ENCODE measurements at regions not wholly inside any gene's neighbourhood (a gene's known extent, or its start where the extent isn't known, plus 50 kb on each side); places are given as distances from the start of the nearest gene placed in this dataset.

- H2AFZ ChIP-seq (ENCODE audit: control insufficient read depth, low read depth, low read length): no peak overlapping the region
- ChIA-PET SMC1A (ENCODE audit: uncharacterized antibody, unreplicated experiment) (no interaction called here), POLR2A (no interaction called here), CTCF (no interaction called here), RAD21 (ENCODE audit: unreplicated experiment) (no interaction called here)
- WGBS (ENCODE audit: insufficient coverage, insufficient replicate concordance, low lambda C conversion rate, missing lambda C conversion rate): 69% methylated on average over 76 of the region's 83 CpGs
- H3K4me2 ChIP-seq (ENCODE audit: control insufficient read depth, insufficient read depth): no peak overlapping the region
- ATAC-seq (no peak), FAIRE-seq (no peak), DNase-seq (ENCODE audit: low read depth, low spot score) (no peak)
- no peak overlapping the region for H3K9ac ChIP-seq (ENCODE audit: control insufficient read depth, insufficient read depth, low read length)
- no peaks in the 10 kb centered on the region; the same call in 1 of the 3 replicates for H3K9me3 ChIP-seq (replicated peaks; ENCODE audit: control insufficient read depth, insufficient read depth, low read length)
- no peaks in the 10 kb centered on the region for H3K79me2 ChIP-seq (ENCODE audit: control insufficient read depth, insufficient read depth, low read length)
- no peak overlapping the region for H3K4me3 ChIP-seq
- in situ Hi-C loops (cut with MboI): no loop called here
- H3K27ac ChIP-seq (ENCODE audit: control insufficient read depth, insufficient read depth): no peak overlapping the region
- intact Hi-C loops (cut with micrococcal nuclease; ENCODE audit: unreplicated experiment): no loop called here
- H3K27me3 ChIP-seq (replicated peaks in 1 of 2; ENCODE audit: control insufficient read depth in 2 of 2, insufficient read depth in 2 of 2, low read length in 1 of 2): no peaks in the 10 kb centered on the region
- no peaks in the 10 kb centered on the region for H3K36me3 ChIP-seq (ENCODE audit: control insufficient read depth in 2 of 2, insufficient read depth in 2 of 2, low read length in 1 of 2)
- no peaks in the 10 kb centered on the region for H3K4me1 ChIP-seq (ENCODE audit: control insufficient read depth, insufficient read depth, low read length)
- H4K20me1 ChIP-seq (ENCODE audit: control insufficient read depth, insufficient read depth): no peaks in the 10 kb centered on the region
- no TSS peak for BruUV-seq (replicated peaks)
- TF ChIP-seq SUPT20H (IDR thresholded peaks at IDR 0.05; ENCODE audit: borderline replicate concordance, control insufficient read depth, low read depth, low read length) (no peak), STAT1 (conservative IDR thresholded peaks at IDR 0.05) (no peak), BCLAF1 (IDR thresholded peaks at IDR 0.05) (no peak), RB1 (IDR thresholded peaks at IDR 0.05; ENCODE audit: borderline replicate concordance) (no peak), MTA2 (IDR thresholded peaks at IDR 0.05; ENCODE audit: low read depth) (no peak), RFX5 (IDR thresholded peaks at IDR 0.05; ENCODE audit: low read depth, low read length) (no peak), ZBTB11 (CRISPR knock-in tag; IDR thresholded peaks at IDR 0.05) (no peak), JUND (IDR thresholded peaks at IDR 0.05; ENCODE audit: low read depth, low read length) (no peak), RAD51 (IDR thresholded peaks at IDR 0.05) (no peak), NR2C2 (IDR thresholded peaks at IDR 0.05; ENCODE audit: borderline replicate concordance, control insufficient read depth, insufficient read length, low read depth) (no peak), RCOR1 (conservative IDR thresholded peaks at IDR 0.05; ENCODE audit: low read depth, low read length) (no peak), ZBED1 (IDR thresholded peaks at IDR 0.05; ENCODE audit: borderline replicate concordance) (no peak), CEBPB (IDR thresholded peaks at IDR 0.05; ENCODE audit: borderline replicate concordance in 1 of 2, low read depth in 2 of 2, low read length in 2 of 2) (no peak), HDAC6 (IDR thresholded peaks at IDR 0.05; ENCODE audit: unreplicated experiment) (no peak), JUNB (IDR thresholded peaks at IDR 0.05) (no peak)
Measured at GRCh38 chr10:42898037-42898960, 115.7 kb downstream of the BMS1 start.

All from GM12878 (cell line).